ENCODE measurements at regions not wholly inside any gene's neighbourhood (a gene's known extent, or its start where the extent isn't known, plus 50 kb on each side); places are given as distances from the start of the nearest gene placed in this dataset.
"Not testable (repeated sequence)": the region's sequence is repeated elsewhere in the genome, so short reads cannot be mapped to it uniquely, and the experiment has no call there.

DNA sequence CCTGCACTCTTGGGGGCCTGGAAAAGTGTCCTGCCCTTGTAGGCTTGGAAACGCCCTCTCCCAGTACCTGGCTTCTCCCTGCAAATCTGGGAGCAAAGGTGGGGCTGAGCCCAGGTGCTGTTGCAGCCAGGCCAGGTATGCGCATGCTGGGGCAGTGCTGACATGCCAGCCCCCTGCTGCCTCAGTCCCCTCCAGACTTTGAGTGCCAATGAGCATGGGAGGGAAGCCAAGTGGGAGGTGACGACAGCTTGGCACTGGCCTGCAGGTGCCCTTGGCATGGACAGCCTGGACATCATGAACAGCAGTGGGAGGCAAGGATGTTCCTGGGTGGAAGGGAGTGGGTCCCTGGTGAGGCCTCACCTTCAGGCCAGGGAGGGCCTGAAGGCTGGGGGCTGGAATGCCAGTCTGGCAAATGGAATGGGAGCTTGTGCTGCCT is 1494.4 kb upstream of the NUDT12 start:
- no peak for DNase-seq

DNA sequence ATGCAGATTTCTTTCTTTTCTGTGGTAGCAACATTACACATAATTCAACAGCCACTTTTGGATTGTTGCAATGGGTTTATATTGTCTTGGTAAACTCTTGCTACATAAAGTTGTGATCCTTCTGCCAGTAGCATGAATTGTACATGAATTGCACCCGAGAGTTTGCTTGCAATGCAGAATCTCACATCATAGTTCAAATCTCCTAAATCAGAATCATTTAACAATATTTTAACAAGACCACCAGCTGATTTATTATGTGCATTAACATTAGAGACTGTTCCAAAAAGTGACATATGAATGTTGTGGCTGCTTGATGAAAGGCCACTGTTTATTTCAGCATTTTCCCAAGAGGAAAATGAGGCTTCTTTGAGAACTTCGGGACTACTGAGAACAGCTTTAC is 1491.8 kb upstream of the NUDT12 start:
- DNase-seq, result no peak

DNA sequence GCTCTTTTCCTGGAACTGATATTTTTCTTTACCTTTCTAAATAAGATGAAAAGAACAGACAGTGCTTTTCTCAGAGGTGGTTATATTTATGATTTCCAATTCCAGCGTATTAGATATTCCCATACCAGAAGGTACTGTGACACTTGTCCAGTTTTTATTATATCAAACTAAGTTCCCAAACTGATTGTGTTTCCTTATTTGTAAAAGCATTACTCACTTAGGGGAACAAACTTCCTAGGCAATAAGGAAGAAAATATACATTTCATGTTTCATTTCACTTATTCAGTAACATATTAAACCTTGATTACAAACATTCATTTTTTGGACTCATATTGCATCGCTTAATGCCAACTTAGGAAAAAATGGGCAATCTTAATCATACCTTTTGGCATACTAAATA is 1480.0 kb upstream of the NUDT12 start:
- DNase-seq, result no peak

DNA sequence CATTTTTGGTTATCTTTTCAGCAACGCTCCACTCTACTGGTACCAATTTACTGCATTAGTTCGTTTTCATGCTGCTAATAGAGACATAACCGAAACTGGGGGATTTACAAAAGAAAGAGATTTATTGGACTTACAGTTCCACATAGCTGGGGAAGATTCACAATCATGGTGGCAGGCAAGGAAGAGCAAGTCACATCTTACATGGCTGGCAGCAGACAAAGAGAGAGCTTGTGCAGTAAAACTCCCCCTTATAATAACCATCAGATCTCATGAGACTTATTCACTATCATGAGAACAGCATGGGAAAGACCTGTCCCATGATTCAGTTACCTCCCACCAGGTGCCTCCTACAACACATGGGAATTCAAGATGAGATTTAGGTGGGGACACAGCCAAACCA is 1474.2 kb upstream of the NUDT12 start:
- not testable (repeated sequence) for DNase-seq

DNA sequence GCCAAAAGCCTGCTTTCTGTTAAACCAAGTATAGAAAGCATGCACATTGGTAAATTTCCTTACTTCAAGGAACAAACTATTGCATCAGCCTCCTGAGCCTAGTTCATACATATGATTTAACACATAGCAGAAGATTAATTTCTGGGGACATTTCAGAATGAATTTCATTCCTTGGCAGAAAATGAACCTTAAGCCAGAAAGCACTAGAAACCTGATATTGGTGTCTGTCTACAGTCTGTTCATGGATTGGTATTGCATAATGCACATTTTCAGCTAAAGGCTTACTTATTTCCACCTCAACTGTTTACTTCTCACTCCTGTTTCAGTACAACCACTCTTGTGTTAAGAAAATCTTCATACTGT is 1471.8 kb upstream of the NUDT12 start:
- DNase-seq, result no peak

DNA sequence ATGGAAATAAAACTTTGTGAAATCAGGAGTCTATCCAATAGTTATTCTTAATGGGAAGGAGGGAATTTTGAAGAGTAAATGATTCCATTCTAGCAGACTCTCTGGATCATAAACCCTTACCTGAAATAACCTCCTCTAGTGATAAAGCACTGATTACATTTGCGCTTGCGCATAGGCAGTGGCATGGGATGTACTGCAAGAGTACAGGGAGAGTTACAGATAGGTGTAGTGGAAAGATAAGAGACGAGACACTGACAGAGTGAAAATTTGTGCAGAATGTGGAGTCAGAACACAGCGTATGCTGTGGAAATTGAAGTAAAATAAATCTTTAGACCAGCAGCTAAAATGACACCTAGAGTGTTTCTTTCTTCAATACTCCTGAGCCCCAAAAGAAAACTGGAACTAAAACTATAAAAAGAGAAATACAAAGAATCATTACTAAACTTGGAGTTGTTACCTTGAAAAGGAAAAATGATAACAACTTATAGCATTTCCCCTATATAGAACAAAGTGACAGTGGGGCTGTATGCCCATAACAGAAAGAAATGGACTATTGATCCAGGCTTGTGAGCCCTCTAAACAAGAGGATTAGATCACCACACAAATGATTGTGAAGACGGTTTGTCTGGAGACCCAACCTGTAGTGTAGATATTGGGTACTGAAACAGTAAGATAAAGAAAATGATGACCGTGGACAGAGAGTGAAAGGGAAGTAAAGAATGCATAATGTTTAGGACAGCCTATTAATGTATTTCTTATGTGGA is 1471.2 kb upstream of the NUDT12 start:
- DNase-seq, result no peak

DNA sequence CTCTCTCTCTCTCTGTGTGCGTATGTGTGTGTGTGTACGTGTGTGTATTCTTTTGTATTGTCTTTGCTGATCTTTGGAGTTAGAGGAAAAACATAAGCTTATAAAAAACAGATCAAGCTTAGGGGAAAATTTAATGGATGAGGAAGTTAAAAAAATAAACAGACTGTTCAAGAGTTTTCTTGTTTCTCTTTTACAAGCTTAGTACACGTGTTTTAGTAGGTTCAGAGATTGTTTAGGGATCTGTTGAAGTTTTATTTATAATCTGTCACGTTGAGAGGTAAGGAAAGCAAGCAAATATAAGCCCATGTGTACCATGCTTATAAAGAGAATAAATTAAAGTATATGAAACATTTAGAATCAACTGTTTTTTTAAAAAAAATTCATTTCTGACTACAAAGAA is 1470.3 kb upstream of the NUDT12 start:
- DNase-seq, result no peak

DNA sequence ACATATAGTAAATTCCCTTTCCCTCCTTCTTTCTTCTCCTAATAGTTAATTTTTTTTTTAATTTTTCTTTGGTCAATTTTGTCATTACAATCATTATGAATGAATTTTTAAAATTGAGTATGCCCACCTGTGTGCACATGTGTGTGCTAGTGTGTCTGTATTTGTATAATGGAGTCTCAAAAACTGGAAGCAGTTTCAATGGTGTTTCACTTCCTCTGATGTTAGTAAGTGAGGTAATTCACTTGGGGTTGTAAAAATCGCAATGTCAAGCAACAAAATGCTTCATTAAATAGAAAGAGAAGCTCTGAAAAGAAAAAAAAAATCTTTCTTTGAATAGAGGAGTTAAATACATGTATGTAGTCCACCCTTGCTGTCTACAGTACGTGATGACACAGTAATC is 1467.6 kb upstream of the NUDT12 start:
- DNase-seq, result no peak

DNA sequence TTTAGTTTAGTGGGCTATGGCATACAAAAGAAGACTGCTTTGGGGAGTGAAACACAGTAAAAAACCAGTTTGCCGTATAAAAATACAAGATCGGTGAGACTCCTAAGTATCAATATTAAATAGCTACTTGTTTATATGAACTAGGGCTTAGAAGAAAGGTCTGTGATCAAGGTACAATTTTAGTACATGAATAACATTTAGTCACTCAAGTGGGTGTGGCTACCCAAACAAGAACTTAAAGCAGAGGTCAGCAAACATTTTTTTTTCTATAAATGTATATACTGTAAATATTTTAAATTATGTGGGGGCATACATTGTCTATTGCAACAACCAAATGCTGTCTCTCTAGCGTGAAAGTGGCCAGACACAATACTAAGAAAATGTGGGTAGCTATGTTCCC is 1452.5 kb upstream of the NUDT12 start:
- no peak for DNase-seq

DNA sequence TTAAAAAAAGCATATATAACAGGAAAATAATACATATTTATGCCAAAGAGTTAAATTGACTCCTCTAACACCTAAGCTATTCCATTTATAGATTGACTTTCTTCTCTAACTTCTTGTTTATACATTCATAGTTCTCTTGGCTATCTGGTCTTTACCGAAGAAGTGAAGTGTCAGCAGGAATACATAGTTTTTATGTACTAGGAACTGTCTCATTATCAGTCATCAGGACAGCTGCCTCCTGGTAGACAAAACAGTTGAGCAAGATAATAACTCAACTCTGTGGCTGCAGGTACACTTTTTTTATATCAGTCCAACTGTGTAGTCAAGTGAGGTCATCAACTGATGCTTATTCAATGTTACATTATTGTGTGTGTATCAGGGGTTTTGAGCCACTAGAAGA is 1436.0 kb upstream of the NUDT12 start:
- DNase-seq, result no peak

DNA sequence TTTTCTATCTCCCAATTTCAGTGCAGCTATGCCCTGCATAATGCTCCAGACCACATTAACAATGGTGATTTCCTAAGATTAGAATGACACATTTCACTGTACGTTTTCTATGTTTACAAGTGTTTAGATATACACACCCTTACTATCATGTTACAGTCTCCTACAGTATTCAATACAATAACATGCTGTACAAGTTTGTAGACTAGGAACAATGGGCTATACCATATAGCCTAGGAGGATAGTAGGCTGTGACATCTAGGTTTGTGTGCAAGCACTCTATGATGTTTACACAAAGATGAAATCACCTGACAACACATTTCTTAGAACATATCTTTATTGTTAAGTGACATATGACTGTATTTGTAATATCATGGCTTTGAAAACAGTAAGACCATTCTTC is 1435.6 kb upstream of the NUDT12 start:
- DNase-seq, result no peak

DNA sequence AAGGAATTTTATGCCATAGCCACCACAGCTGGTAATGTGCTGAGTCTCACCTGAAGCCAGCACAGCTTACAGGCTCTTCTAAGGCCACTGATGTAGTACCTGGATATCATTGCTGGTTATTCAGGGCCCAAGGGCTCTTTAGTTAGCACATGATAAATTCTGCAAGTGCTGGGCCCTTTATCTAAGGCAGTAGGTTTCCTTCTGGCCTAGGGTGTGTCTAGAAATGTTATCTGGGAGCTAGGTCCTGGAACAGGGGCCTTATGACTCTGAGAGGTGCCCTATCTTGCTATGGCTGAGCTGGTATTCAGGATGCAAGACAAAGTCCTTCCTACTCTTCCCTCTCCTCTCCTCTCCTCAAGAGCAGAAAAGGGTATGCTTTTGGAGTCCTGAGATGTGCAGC is 1424.5 kb upstream of the NUDT12 start:
- DNase-seq, result no peak

DNA sequence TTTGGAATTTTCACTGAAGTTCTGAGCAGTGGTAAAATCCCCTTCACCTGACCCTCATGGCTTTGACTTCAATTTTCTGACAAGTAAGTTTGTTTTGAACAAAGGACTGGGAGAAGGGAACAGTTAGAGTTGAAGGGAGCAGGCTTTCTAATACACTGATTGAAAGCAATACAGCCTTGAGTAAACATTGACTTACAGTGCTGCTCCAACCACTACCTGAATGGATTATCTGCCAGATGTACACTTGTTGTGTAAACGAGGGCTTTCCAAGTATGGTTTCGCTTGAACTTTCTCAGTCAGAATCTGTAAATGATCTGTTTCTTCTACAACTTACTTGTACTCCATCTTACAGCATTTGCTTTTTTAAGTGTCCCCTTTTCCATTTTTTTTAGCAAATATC is 1414.9 kb upstream of the NUDT12 start:
- DNase-seq, result no peak

DNA sequence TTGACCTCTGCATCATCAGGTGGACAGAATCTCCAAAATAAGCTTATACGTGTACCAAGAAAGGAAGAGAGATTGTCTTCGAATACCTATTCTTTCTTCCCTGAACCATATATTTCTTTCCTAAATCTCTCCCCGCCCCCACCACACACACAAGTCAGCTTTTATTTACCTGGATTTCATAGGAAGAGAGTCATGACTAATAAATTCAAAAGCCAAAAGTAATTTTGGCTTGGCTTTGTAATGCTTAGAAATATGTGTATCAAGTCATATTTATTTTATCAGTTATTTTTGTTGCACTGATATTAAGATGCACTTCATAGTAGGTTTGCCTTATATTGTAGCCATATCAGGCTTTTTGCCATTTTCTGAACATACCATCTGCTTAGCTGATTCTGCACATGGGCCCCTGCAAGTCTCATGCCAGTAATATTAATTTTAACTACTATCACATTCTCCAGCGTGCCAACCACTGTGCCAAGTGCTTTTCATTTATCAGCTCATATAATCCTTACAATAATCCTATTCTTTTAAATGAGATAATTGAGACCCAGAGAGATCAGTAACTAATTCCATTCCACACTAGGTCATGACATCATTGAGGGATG is 1405.3 kb upstream of the NUDT12 start:
- no peak for DNase-seq

DNA sequence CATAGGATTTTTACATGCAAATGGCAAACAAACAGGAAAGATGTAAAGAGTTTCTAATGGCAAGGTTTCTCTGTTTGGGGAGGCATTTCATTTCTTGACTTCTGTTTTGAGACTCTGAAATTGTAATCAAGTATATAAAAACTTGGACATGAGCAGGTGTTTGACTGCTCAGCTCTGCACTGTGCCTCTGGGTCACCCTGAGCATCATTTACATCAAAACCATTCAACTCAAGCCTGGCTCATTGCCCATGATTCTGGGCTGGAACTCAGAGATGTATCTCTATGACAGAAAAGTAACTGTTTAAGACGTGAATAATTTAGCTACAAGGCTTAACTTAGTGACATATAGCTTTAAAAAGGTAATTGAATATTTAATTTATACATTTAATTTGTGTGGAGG is 1402.4 kb upstream of the NUDT12 start:
- DNase-seq, result no peak

DNA sequence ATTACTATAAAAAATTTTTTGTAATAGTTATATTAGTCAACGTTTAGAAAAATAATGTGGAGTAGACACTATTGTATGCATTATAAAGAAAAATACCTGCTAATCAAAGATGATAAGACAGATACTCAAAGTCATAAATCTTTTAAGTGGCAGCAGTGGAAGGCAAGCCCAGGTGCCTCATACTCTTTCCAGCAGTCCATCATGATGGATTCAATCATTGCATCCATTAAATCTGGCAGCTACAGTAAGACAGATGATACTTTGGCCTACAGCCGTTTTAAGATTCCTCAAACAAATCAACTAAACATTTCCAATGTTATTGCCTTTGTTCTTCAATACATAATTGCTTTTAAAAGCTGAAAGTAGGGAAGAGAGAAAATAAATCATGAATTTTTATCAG is 1392.9 kb upstream of the NUDT12 start:
- DNase-seq, result no peak

DNA sequence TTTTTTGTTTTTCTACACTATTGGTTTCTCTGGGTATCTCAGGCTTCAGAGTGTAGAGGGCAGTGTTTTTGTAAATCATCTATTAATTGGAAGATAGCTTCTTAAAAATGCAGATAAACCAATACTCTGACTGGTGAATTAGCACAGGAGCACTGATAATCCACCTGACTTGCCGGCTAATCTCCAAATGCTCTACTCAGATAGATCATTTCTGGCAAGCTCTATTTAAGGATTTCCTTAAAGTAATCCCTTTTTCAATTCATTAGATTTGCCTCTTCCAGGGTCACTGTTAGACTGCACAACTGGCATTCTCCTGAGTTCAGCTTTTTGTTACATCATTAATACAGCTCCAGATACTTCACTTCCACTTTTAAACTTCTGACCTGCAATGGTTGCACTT is 1390.3 kb upstream of the NUDT12 start:
- DNase-seq, result no peak

DNA sequence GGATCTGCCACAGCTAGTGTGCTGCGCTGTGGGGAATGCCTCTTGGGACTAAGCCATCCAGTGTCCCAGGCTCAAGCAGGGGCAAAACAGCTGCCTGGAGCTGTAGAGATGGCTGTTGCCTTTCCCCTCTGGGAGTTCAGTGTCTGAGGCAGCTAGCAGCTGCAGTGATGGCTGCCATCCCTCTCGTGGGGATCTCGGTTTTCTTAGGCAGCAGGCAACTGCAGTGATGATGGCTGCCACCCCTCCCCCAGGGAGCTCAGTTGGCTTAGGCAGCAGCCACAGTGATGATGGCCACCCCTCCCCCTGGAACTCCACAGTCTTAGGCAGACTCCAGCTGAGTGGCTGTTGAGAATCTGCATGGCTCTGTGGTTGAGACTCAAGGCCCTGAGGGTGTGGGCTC is 1389.2 kb upstream of the NUDT12 start:
- DNase-seq, result no peak

DNA sequence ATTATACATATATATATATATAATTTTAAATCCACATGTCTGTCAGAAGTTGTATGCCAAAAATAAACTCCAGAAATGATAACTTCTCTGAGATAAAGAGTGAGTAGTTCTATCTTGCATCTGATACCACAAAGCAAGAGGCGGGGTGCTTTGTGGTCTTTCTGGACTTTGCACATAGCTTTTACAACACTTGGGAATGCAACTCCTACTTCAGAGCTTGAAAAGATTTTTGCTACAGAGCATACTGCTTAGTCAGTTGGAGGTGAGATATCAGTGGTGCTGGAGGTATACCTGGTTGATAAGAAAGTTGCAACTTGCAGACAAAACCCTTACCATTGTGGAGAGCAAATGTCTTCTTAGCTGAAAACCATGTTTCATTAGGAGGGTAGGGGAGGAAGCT is 1384.5 kb upstream of the NUDT12 start:
- no peak for DNase-seq

DNA sequence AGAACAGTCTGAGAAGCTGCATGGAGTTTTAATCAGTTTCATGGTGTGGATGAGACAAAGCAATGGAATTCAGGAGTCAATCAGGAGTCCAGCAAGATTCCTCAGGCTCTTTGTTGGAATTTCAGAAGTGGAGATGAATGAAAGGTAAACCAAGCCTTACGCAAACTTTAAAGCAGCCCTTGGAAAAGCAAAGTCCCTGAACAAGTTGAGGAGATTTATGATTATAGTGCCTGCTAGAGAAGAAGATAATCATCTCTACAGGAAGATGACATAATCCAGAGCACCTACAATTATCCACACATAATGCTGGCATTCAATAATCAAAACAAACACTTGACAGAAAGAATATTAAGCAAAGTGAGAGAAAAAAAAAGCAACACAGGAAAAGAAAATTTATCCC is 1380.1 kb upstream of the NUDT12 start:
- DNase-seq, result no peak

DNA sequence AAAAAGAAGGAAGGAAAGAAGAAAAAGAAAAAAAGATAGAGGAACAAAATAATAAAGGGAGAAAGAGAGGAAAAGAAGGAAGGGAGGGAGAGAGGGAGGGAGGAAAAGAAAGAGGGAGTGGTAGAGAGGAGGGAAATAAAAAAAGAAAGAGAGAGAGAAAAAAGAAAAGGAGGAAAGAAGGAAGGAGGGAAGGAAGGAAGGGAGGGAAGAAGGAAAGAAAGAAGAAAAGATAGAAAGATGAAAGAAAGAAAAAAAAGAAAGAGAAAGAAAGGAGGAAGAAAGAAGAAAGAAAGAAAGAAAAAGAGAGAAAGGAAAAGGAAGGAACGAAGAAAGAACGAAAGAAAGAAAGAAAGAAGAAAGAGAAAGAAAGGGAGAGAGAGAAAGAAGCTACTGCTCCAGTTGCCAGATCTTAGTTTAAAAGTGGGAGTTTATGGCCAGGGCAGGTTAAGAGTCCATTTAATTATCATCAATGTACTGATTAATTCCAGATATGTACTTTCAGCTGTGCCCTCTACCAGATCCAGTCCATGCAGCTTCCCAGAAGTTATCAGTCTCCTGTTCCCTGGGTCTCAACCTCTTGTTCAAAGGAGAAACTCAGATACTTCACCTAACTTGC is 1378.5 kb upstream of the NUDT12 start:
- DNase-seq, result no peak

DNA sequence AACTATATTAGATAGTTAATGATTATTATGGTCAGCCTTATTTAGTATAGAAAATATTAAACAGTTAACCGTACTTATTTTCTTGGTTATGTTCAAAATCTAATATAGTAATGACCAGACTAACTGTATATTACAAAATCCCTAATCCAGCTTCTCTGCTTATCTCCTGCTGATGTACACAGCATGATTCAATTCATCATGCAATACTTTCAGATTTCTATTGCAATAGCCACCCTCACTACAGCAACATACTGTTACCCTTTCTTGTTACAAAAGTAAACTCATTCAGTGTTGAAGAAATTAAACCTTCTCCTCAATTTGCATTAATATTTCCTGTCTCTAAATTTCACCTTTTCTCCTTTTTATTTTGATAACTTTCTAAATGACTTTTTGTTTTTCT is 1375.0 kb upstream of the NUDT12 start:
- no peak for DNase-seq

DNA sequence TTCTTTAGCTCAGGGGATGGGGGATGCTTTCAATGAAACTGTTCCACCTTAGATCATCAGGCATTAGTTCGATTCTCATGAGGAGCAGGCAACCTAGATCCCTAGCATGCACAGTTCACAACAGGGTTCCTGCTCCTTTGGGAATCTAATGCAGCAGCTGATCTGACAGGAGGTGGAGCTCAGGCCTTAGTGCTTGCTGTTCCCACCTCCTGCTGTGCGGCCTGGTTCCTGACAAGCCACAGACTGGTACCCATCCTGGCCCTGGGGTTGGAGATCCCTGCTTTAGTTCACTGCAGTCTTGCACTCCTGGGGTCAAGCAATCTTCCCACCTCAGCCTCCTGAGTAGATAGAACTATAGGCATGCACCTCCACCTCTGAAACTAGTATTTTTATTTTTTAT is 1369.8 kb upstream of the NUDT12 start:
- no peak for DNase-seq

DNA sequence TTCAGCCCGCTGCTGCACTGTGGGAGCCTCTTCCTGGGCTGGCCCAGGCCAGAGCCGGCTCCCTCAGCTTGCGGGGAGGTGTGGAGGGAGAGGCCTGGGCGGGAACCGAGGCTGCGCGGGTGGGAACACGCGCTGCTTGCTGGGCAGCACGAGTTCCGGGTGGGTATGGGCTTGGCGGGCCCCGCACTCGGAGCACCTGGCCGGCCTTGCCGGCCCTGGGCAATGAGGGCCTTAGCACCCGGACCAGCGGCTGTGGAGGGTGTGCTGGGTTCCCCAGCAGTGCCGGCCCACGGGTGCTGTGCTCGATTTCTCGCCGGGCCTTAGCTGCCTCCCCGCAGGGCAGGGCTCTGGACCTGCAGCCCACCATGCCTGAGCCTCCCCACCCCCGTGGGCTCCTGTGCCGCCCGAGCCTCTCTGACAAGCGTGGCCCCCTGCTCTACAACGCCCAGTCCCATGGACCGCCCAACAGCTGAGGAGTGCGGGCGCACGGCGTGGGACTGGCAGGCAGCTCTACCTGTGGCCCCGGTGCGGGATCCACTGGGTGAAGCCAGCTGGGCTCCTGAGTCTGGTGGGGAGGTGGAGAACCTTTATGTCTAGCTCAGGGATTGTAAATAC is 1366.4 kb upstream of the NUDT12 start:
- peak; percentile 17 for DNase-seq

Data from activated gamma-delta T cell (primary cell).